ENCODE measurements at regions not wholly inside any gene's neighbourhood (a gene's known extent, or its start where the extent isn't known, plus 50 kb on each side); places are given as distances from the start of the nearest gene placed in this dataset.
"Not testable (repeated sequence)": the region's sequence is repeated elsewhere in the genome, so short reads cannot be mapped to it uniquely, and the experiment has no call there.

- no peaks in the 10 kb centered on the region for H3K79me1 ChIP-seq (ENCODE audit: insufficient read depth, low read depth, low read length, poor library complexity, severe bottlenecking)
- no peaks in the 10 kb centered on the region for H3K23me2 ChIP-seq (ENCODE audit: insufficient read length, low read depth, low read length, poor library complexity, severe bottlenecking)
- no peak overlapping the region for H2BK12ac ChIP-seq (ENCODE audit: insufficient read length, low read depth, low read length)
- H2AFZ ChIP-seq (ENCODE audit: low read length): no peak overlapping the region
- no peak overlapping the region for H2BK5ac ChIP-seq (ENCODE audit: insufficient read length, low read length)
- H3K27me3 ChIP-seq (ENCODE audit: insufficient read depth, low read length): no peaks in the 10 kb centered on the region
- no CpG with 5 or more reads among the region's 6 CpGs for WGBS (ENCODE audit: extremely low coverage, insufficient read length, low lambda C conversion rate)
- no peak overlapping the region for H3K14ac ChIP-seq (ENCODE audit: insufficient read depth, low read length)
- H3K56ac ChIP-seq (ENCODE audit: insufficient read length, low read depth, low read length): no peak overlapping the region
- H3K4me3 Mint-ChIP-seq: no peak overlapping the region
- H3K27me3 Mint-ChIP-seq (ENCODE audit: low read depth): no peaks in the 10 kb centered on the region
- H3K79me2 ChIP-seq (ENCODE audit: insufficient read depth, low read length): no peaks in the 10 kb centered on the region
- no peak overlapping the region for H3K4me2 ChIP-seq (ENCODE audit: insufficient read depth, insufficient read length, low read length)
- no peak overlapping the region for H4K5ac ChIP-seq (ENCODE audit: insufficient read length, low read depth, low read length)
- no peak overlapping the region for H3K27ac Mint-ChIP-seq
- H3T11ph ChIP-seq (ENCODE audit: low read length): no peak overlapping the region
- H3K4me1 ChIP-seq (ENCODE audit: insufficient read depth, low read length): peaks cover 4% of the 10 kb centered on the region; the same call in 1 of the 2 replicates
- H4K91ac ChIP-seq (ENCODE audit: insufficient read length, low read depth, low read length): no peak overlapping the region
- peaks cover 35 to 37% of the 10 kb centered on the region in 2 experiments for H3K4me1 Mint-ChIP-seq
- H4K8ac ChIP-seq (replicated peaks; ENCODE audit: insufficient read length, low read depth, low read length): no peak overlapping the region
- H3K36me3 Mint-ChIP-seq (ENCODE audit: insufficient read depth in 1 of 3, low read depth in 3 of 3): peaks cover 0 to 4% (median 0%) of the 10 kb centered on the region in 3 experiments; a peak in 2 of 7 replicates
- H3K27ac ChIP-seq (ENCODE audit: insufficient read length, low read depth, low read length): no peak overlapping the region
- H3K4ac ChIP-seq (ENCODE audit: low read depth, low read length): no peak overlapping the region
- no peak overlapping the region for H3K18ac ChIP-seq (ENCODE audit: insufficient read length, low read depth, low read length)
- H3K9me3 ChIP-seq (ENCODE audit: control insufficient read depth, low read depth, low read length): no peaks in the 10 kb centered on the region
- H4K20me1 ChIP-seq (ENCODE audit: control insufficient read depth, insufficient read depth, insufficient read length): no peaks in the 10 kb centered on the region
- H2BK20ac ChIP-seq (ENCODE audit: low read depth, low read length, poor library complexity, severe bottlenecking): no peak overlapping the region
- no peak overlapping the region for H3K23ac ChIP-seq (ENCODE audit: insufficient read length, low read depth, low read length)
- no peaks in the 10 kb centered on the region for H3K9me3 Mint-ChIP-seq
- DNase-seq: no peak
- no peak for TF ChIP-seq CTCF (conservative IDR thresholded peaks at IDR 0.05)
- no peak overlapping the region for H2BK15ac ChIP-seq (ENCODE audit: low read depth, low read length)
- no peak overlapping the region for H2AK5ac ChIP-seq (ENCODE audit: insufficient read length, low read length)
- H3K9ac ChIP-seq (ENCODE audit: extremely low read depth, insufficient read length, low read length): no peak overlapping the region
- H2BK120ac ChIP-seq (ENCODE audit: low read depth, low read length, poor library complexity, severe bottlenecking): no peak overlapping the region
These were observed 64.2 kb downstream of the TRIL start for GRCh38 chr7:28893888-28894287.

GRCh38 chr7:28891876-28892234 lies 66.3 kb downstream of the TRIL start:
- H3K4me2 ChIP-seq (ENCODE audit: insufficient read depth, insufficient read length, low read length); H2AFZ ChIP-seq (ENCODE audit: low read length): not testable (repeated sequence)

More at GRCh38 chr7:28891876-28892234, 66.3 kb downstream of the TRIL start:
- not testable (repeated sequence) for H3K27me3 ChIP-seq (ENCODE audit: insufficient read depth, low read length); H3K27me3 Mint-ChIP-seq (ENCODE audit: low read depth); H4K91ac ChIP-seq (ENCODE audit: insufficient read length, low read depth, low read length); H3K9me3 ChIP-seq (ENCODE audit: control insufficient read depth, low read depth, low read length); H3K9me3 Mint-ChIP-seq; H3T11ph ChIP-seq (ENCODE audit: low read length); H3K79me1 ChIP-seq (ENCODE audit: insufficient read depth, low read depth, low read length, poor library complexity, severe bottlenecking); H2BK12ac ChIP-seq (ENCODE audit: insufficient read length, low read depth, low read length); H2AK5ac ChIP-seq (ENCODE audit: insufficient read length, low read length); H4K5ac ChIP-seq (ENCODE audit: insufficient read length, low read depth, low read length); H2BK120ac ChIP-seq (ENCODE audit: low read depth, low read length, poor library complexity, severe bottlenecking); H3K27ac Mint-ChIP-seq; H2BK5ac ChIP-seq (ENCODE audit: insufficient read length, low read length); H4K8ac ChIP-seq (replicated peaks; ENCODE audit: insufficient read length, low read depth, low read length); H3K4me1 ChIP-seq (ENCODE audit: insufficient read depth, low read length); H3K14ac ChIP-seq (ENCODE audit: insufficient read depth, low read length); H3K4ac ChIP-seq (ENCODE audit: low read depth, low read length); H3K4me3 Mint-ChIP-seq; H3K23ac ChIP-seq (ENCODE audit: insufficient read length, low read depth, low read length); DNase-seq; H3K79me2 ChIP-seq (ENCODE audit: insufficient read depth, low read length); H3K9ac ChIP-seq (ENCODE audit: extremely low read depth, insufficient read length, low read length); H3K23me2 ChIP-seq (ENCODE audit: insufficient read length, low read depth, low read length, poor library complexity, severe bottlenecking); H4K20me1 ChIP-seq (ENCODE audit: control insufficient read depth, insufficient read depth, insufficient read length); H3K18ac ChIP-seq (ENCODE audit: insufficient read length, low read depth, low read length); H3K56ac ChIP-seq (ENCODE audit: insufficient read length, low read depth, low read length); H2BK20ac ChIP-seq (ENCODE audit: low read depth, low read length, poor library complexity, severe bottlenecking); H2BK15ac ChIP-seq (ENCODE audit: low read depth, low read length)
- Mint-ChIP-seq H3K36me3 (ENCODE audit: insufficient read depth in 1 of 3, low read depth in 3 of 3) (peaks cover 0 to 10% (median 2%) of the 10 kb centered on the region in 3 experiments; a peak in 3 of 7 replicates), H3K4me1 (peaks cover 38 to 39% of the 10 kb centered on the region in 2 experiments)
- peak overlapping the region; percentile 96 for H3K27ac ChIP-seq (ENCODE audit: insufficient read length, low read depth, low read length)
